ENCODE measurements at regions not wholly inside any gene's neighbourhood (a gene's known extent, or its start where the extent isn't known, plus 50 kb on each side); places are given as distances from the start of the nearest gene placed in this dataset.

- TF ChIP-seq CTCF (IDR thresholded peaks at IDR 0.05): no peak
- WGBS (ENCODE audit: insufficient coverage): 35% methylated on average over 9 of the region's 14 CpGs
- Mint-ChIP-seq H3K36me3 (peaks cover 0 to 2% of the 10 kb centered on the region in 2 donors), H3K27ac (no peak overlapping the region), H3K4me3 (peak overlapping the region in 1 of 2 donors; percentile 70), H3K27me3 (ENCODE audit: low read depth in 3 of 3) (peaks cover 41 to 62% (median 52%) of the 10 kb centered on the region in 3 donors), H3K9me3 (peaks cover 0 to 10% (median 2%) of the 10 kb centered on the region in 7 donors), H3K4me1 (peaks cover 9% of the 10 kb centered on the region)
- Histone ChIP-seq H3K9ac (ENCODE audit: insufficient read depth, low read length, poor library complexity, severe bottlenecking) (peak overlapping the region; percentile 25), H3K9me3 (replicated peaks in 1 of 2; ENCODE audit: control insufficient read depth in 1 of 2, insufficient read depth in 1 of 2, low read length in 2 of 2) (peaks cover 0 to 12% of the 10 kb centered on the region in 2 donors), H3K27me3 (ENCODE audit: control insufficient read depth in 2 of 2, insufficient read depth in 2 of 2, low read length in 2 of 2) (peaks cover 13 to 49% of the 10 kb centered on the region in 2 donors), H3K4me3 (replicated peaks in 1 of 3; ENCODE audit: low read depth in 2 of 3, low read length in 3 of 3) (no peak overlapping the region), H3K79me2 (ENCODE audit: insufficient read depth, low read length) (no peaks in the 10 kb centered on the region), H3K27ac (ENCODE audit: low read depth in 1 of 2, low read length in 2 of 2) (no peak overlapping the region), H4K20me1 (ENCODE audit: insufficient read depth, low read length) (no peaks in the 10 kb centered on the region), H2AFZ (ENCODE audit: insufficient read depth, low read depth, low read length, poor library complexity, severe bottlenecking) (no peak overlapping the region), H3K4me2 (replicated peaks; ENCODE audit: extremely low read depth, low read length, poor library complexity, severe bottlenecking) (no peak overlapping the region), H3K4me1 (ENCODE audit: control insufficient read depth in 1 of 2, insufficient read depth in 2 of 2, low read length in 2 of 2) (peaks cover 3 to 9% of the 10 kb centered on the region in 2 donors), H3K36me3 (replicated peaks in 1 of 2; ENCODE audit: control insufficient read depth in 1 of 2, insufficient read depth in 2 of 2, low read length in 2 of 2) (no peaks in the 10 kb centered on the region)
- no peak for DNase-seq
- intact Hi-C loops (cut with micrococcal nuclease): no loop called here
Observed at GRCh38 chr16:85461022-85461813, 151.9 kb upstream of the GSE1 start.

- H3K27ac Mint-ChIP-seq: no peak overlapping the region
- H3K36me3 ChIP-seq (replicated peaks in 1 of 2; ENCODE audit: control insufficient read depth in 1 of 2, insufficient read depth in 2 of 2, low read length in 2 of 2): no peaks in the 10 kb centered on the region
- no peak overlapping the region for H2AFZ ChIP-seq (ENCODE audit: insufficient read depth, low read depth, low read length, poor library complexity, severe bottlenecking)
- H3K36me3 Mint-ChIP-seq: peaks cover 0 to 2% of the 10 kb centered on the region in 2 donors
- H3K27me3 Mint-ChIP-seq (ENCODE audit: low read depth in 3 of 3): peaks cover 40 to 59% (median 50%) of the 10 kb centered on the region in 3 donors
- intact Hi-C loops (cut with micrococcal nuclease): no loop called here
- peaks cover 0 to 10% (median 2%) of the 10 kb centered on the region in 7 donors for H3K9me3 Mint-ChIP-seq
- H3K4me3 ChIP-seq (replicated peaks in 1 of 3; ENCODE audit: low read depth in 2 of 3, low read length in 3 of 3): no peak overlapping the region
- H3K4me2 ChIP-seq (replicated peaks; ENCODE audit: extremely low read depth, low read length, poor library complexity, severe bottlenecking): peak overlapping the region; percentile 3
- H3K79me2 ChIP-seq (ENCODE audit: insufficient read depth, low read length): no peaks in the 10 kb centered on the region
- H3K4me3 Mint-ChIP-seq: peak overlapping the region; percentile 35 to 69
- H3K27me3 ChIP-seq (ENCODE audit: control insufficient read depth in 2 of 2, insufficient read depth in 2 of 2, low read length in 2 of 2): peaks cover 13 to 49% of the 10 kb centered on the region in 2 donors
- H3K27ac ChIP-seq (ENCODE audit: low read depth in 1 of 2, low read length in 2 of 2): no peak overlapping the region
- no peaks in the 10 kb centered on the region for H4K20me1 ChIP-seq (ENCODE audit: insufficient read depth, low read length)
- WGBS (ENCODE audit: insufficient coverage): under 1% methylated on average over 23 of the region's 35 CpGs
- peaks cover 0 to 12% of the 10 kb centered on the region in 2 donors for H3K9me3 ChIP-seq (replicated peaks in 1 of 2; ENCODE audit: control insufficient read depth in 1 of 2, insufficient read depth in 1 of 2, low read length in 2 of 2)
- peaks cover 9% of the 10 kb centered on the region for H3K4me1 Mint-ChIP-seq
- peak in 2 of 3 donors; percentile 8 to 11 for DNase-seq
- H3K4me1 ChIP-seq (ENCODE audit: control insufficient read depth in 1 of 2, insufficient read depth in 2 of 2, low read length in 2 of 2): peaks cover 3 to 9% of the 10 kb centered on the region in 2 donors
- peak overlapping the region; percentile 25 for H3K9ac ChIP-seq (ENCODE audit: insufficient read depth, low read length, poor library complexity, severe bottlenecking)
- no peak for TF ChIP-seq CTCF (IDR thresholded peaks at IDR 0.05)
Observed at GRCh38 chr16:85461814-85462713, 151.1 kb upstream of the GSE1 start.

All from CD14-positive monocyte (primary cell).